Psoas muscle (tissue), 7 donors: ENCODE measurements at regions not wholly inside any gene's neighbourhood (a gene's known extent, or its start where the extent isn't known, plus 50 kb on each side); places are given as distances from the start of the nearest gene placed in this dataset.

Experiments
- ATAC-seq, 4 donors: fragments of 200-7000 bp; cut with Tn5 transposase; one replicate each; pipeline ENCODE4 v1.9.1; 2020; ENCODE audit warnings: moderate library complexity in 3 of 4, mild to moderate bottlenecking in 2 of 4
- DNase-seq, 2 donors: peaks; one replicate each; pipeline ENCODE4 v3.0.0-alpha.2; 2020
- H3K27ac ChIP-seq: fragments of 200-600 bp; one replicate; pipeline ENCODE4 v1.8.0; 2022
- H3K27me3 ChIP-seq, 3 donors: fragments of 200-600 bp in 1 of 3; one replicate each; pipeline versions ENCODE4 v1.6.1 to v1.8.0; 2013 to 2022; ENCODE audit warnings: low read length in 2 of 3, mild to moderate bottlenecking in 2 of 3, moderate library complexity in 1 of 3; ENCODE audit not compliant: insufficient read depth in 3 of 3
- H3K36me3 ChIP-seq, 2 donors: fragments of 200-600 bp in 1 of 2; one replicate each; pipeline versions ENCODE4 v1.6.1 to v1.8.0; 2013 to 2022; ENCODE audit warnings: low read depth in 1 of 2, mild to moderate bottlenecking in 1 of 2, moderate library complexity in 1 of 2; ENCODE audit not compliant: insufficient read depth in 1 of 2
- H3K4me1 ChIP-seq: fragments of 200-600 bp; one replicate; pipeline ENCODE4 v1.8.0; 2022
- H3K4me3 ChIP-seq: fragments of 200-600 bp; one replicate; pipeline ENCODE4 v1.8.0; 2022; ENCODE audit warnings: mild to moderate bottlenecking
- H3K9me3 ChIP-seq: fragments of 200-600 bp; one replicate; pipeline ENCODE4 v1.8.0; 2022
- CTCF ChIP-seq: fragments of 200-600 bp; IDR thresholded peaks from one replicate; pipeline ENCODE4 v1.8.0; 2022; ENCODE audit warnings: antibody characterized with exemption
- WGBS, 3 donors: extraction: QIAGEN DNeasy Blood & Tissue Kit; methylation state at CpG; one replicate each; pipeline versions ENCODE4 v1.1.6 to v1.1.7; 2013; 5-methylcytosine and 5-hydroxymethylcytosine counted together
- intact Hi-C, 2 donors: fragments of 100-400 bp; cut with DNase I; formaldehyde crosslinking; loops; one replicate each; pipeline versions ENCODE4 v1.11.0 to v1.14.2; 2022
- donor health status: healthy with polysubstance abuse.
- donor health status: DM: no; HTN: no; CAD: no; lungs with moderate emphysema.
- donor health status: Bipolar disorder and iron deficiency.
- donor health status: healthy.
- donor health status: DM: yes; HTN: yes; CAD: no.
- donor health status: DM: no; HTN: no; CAD: no.
- donor health status: DM: yes; HTN: yes; CAD: no.

- WGBS, 3 donors, result 93 to 96% (median 94%) methylated on average over 11 of the region's 11 CpGs
- no peaks in the 10 kb centered on the region for H3K36me3 ChIP-seq
- H3K9me3 ChIP-seq, result no peaks in the 10 kb centered on the region
- TF ChIP-seq CTCF, result no peak
- no peaks in the 10 kb centered on the region for H3K4me1 ChIP-seq
- no peak overlapping the region for H3K4me3 ChIP-seq
- intact Hi-C loops, result no loop called here
- H3K27ac ChIP-seq, result no peak overlapping the region
- DNase-seq, result no peak
- H3K27me3 ChIP-seq, result no peaks in the 10 kb centered on the region
- no peak for ATAC-seq
Observed at GRCh38 chr13:97134364-97135095, 87.6 kb upstream of the MBNL2 start.

DNA sequence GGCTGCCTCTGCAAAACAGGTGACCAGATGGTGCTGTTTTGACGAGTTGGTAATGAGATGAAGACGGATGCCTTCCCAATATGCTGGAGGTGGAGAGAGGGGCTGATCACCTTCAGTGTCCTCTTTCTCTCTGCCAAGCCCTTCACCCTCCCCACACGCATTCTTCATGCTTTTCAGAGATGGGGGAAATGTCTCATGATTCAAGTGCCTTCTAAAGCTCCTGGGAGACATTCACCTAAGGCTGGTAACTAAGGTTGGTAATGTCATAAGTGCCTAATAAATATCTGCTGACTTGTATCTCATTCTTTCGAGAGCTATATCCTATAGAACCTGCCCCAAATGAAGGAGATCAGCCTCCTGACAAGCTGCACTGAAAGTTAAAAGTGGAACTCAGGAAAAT is 86.2 kb upstream of the MBNL2 start:
- 55 to 60% (median 55%) methylated on average over 4 of the region's 4 CpGs for WGBS, 3 donors
- H3K36me3 ChIP-seq, result no peaks in the 10 kb centered on the region
- no peaks in the 10 kb centered on the region for H3K9me3 ChIP-seq
- no peaks in the 10 kb centered on the region for H3K4me1 ChIP-seq
- DNase-seq (no peak), ATAC-seq (no peak)
- intact Hi-C loops, result no loop called here
- H3K4me3 ChIP-seq, result no peak overlapping the region
- no peak for TF ChIP-seq CTCF
- no peak overlapping the region for H3K27ac ChIP-seq
- no peaks in the 10 kb centered on the region for H3K27me3 ChIP-seq

DNA sequence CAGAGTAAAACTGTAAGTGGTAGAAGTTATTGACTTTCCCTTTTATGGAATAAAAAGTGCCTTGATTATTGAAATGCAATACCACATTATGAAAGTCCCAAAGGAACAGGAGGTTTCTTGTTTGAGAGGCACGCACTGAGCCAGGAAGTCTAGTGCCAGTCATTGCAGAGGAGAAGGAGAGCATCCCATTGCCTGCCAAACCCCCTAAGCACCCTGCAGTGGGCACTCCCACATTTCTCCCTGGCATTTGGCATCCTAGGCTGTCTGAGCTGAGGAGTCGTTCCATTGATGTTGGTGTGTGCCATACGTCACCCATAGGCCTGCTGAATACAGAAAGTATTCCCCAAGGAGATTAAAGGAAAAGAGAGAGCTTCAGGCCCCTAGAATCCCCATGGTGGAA is 85.7 kb upstream of the MBNL2 start:
- Histone ChIP-seq H3K4me1 (no peaks in the 10 kb centered on the region), H3K9me3 (no peaks in the 10 kb centered on the region), H3K4me3 (no peak overlapping the region), H3K27ac (no peak overlapping the region), H3K36me3 (no peaks in the 10 kb centered on the region), H3K27me3 (no peaks in the 10 kb centered on the region)
- intact Hi-C loops, result no loop called here
- no peak for ATAC-seq
- TF ChIP-seq CTCF, result no peak
- 62 to 78% (median 68%) methylated on average over 3 of the region's 3 CpGs for WGBS, 3 donors
- no peak for DNase-seq

GRCh38 chr13:97139691-97140090 is 82.4 kb upstream of the MBNL2 start:
- Histone ChIP-seq H3K36me3 (no peaks in the 10 kb centered on the region), H3K27me3 (no peaks in the 10 kb centered on the region), H3K4me1 (no peaks in the 10 kb centered on the region), H3K4me3 (no peak overlapping the region), H3K9me3 (no peaks in the 10 kb centered on the region), H3K27ac (no peak overlapping the region)
- DNase-seq (no peak), ATAC-seq (no peak)
- 78 to 84% (median 81%) methylated on average over 3 of the region's 3 CpGs for WGBS, 3 donors
- intact Hi-C loops, result no loop called here
- no peak for TF ChIP-seq CTCF

- no peaks in the 10 kb centered on the region for H3K36me3 ChIP-seq
- ATAC-seq, result no peak
- H3K4me3 ChIP-seq, result no peak overlapping the region
- H3K4me1 ChIP-seq, result no peaks in the 10 kb centered on the region
- 83 to 92% (median 85%) methylated on average over 6 of the region's 6 CpGs for WGBS, 3 donors
- intact Hi-C loops, result no loop called here
- no peak for DNase-seq
- no peak for TF ChIP-seq CTCF
- H3K27ac ChIP-seq, result no peak overlapping the region
- no peaks in the 10 kb centered on the region for H3K9me3 ChIP-seq
- no peaks in the 10 kb centered on the region for H3K27me3 ChIP-seq
Observed at GRCh38 chr13:97140131-97140530, 82.0 kb upstream of the MBNL2 start.
